ENCODE measurements at regions not wholly inside any gene's neighbourhood (a gene's known extent, or its start where the extent isn't known, plus 50 kb on each side); places are given as distances from the start of the nearest gene placed in this dataset.
"Not testable (repeated sequence)": the region's sequence is repeated elsewhere in the genome, so short reads cannot be mapped to it uniquely, and the experiment has no call there.

GRCh38 chr11:13614918-13615317, 53.5 kb upstream of the FAR1 start:
- DNase-seq (ENCODE audit: extremely low read depth in 1 of 2, low read depth in 1 of 2), result not testable (repeated sequence)

GRCh38 chr11:13608656-13609055, 59.8 kb upstream of the FAR1 start:
- DNase-seq (ENCODE audit: extremely low read depth in 1 of 2, low read depth in 1 of 2), result no peak

- no peak for DNase-seq (ENCODE audit: extremely low read depth in 1 of 2, low read depth in 1 of 2)
Measured at GRCh38 chr11:13606701-13607100, 61.8 kb upstream of the FAR1 start.

GRCh38 chr11:13603661-13604060, 64.8 kb upstream of the FAR1 start:
- no peak for DNase-seq (ENCODE audit: extremely low read depth in 1 of 2, low read depth in 1 of 2)

GRCh38 chr11:13602844-13603243, 65.6 kb upstream of the FAR1 start:
- DNase-seq (ENCODE audit: extremely low read depth in 1 of 2, low read depth in 1 of 2), result no peak

GRCh38 chr11:13596611-13597326, 71.7 kb upstream of the FAR1 start:
- no peak for DNase-seq (ENCODE audit: extremely low read depth in 1 of 2, low read depth in 1 of 2)

- no peak for DNase-seq (ENCODE audit: extremely low read depth in 1 of 2, low read depth in 1 of 2)
Measured at GRCh38 chr11:13595166-13595565, 73.3 kb upstream of the FAR1 start.

- DNase-seq (ENCODE audit: extremely low read depth in 1 of 2, low read depth in 1 of 2), result no peak
Measured at GRCh38 chr11:13594044-13594443, 74.4 kb upstream of the FAR1 start.

- no peak for DNase-seq (ENCODE audit: extremely low read depth in 1 of 2, low read depth in 1 of 2)
Measured at GRCh38 chr11:13578514-13579140, 82.8 kb upstream of the PTH start.

GRCh38 chr11:13577881-13578280, 82.1 kb upstream of the PTH start:
- no peak for DNase-seq (ENCODE audit: extremely low read depth in 1 of 2, low read depth in 1 of 2)

- no peak for DNase-seq (ENCODE audit: extremely low read depth in 1 of 2, low read depth in 1 of 2)
Measured at GRCh38 chr11:13576995-13577394, 81.2 kb upstream of the PTH start.

- not testable (repeated sequence) for DNase-seq (ENCODE audit: extremely low read depth in 1 of 2, low read depth in 1 of 2)
Measured at GRCh38 chr11:13575385-13575784, 79.6 kb upstream of the PTH start.

- no peak for DNase-seq (ENCODE audit: extremely low read depth in 1 of 2, low read depth in 1 of 2)
Measured at GRCh38 chr11:13567551-13567950, 71.8 kb upstream of the PTH start.

GRCh38 chr11:13561860-13562259, 66.1 kb upstream of the PTH start:
- DNase-seq (ENCODE audit: extremely low read depth in 1 of 2, low read depth in 1 of 2), result no peak

- DNase-seq (ENCODE audit: extremely low read depth in 1 of 2, low read depth in 1 of 2), result not testable (repeated sequence)
Measured at GRCh38 chr11:13560341-13560740, 64.5 kb upstream of the PTH start.

- DNase-seq (ENCODE audit: extremely low read depth in 1 of 2, low read depth in 1 of 2), result no peak
Measured at GRCh38 chr11:13552784-13553183, 57.0 kb upstream of the PTH start.

GRCh38 chr11:13551834-13552233, 56.0 kb upstream of the PTH start:
- DNase-seq (ENCODE audit: extremely low read depth in 1 of 2, low read depth in 1 of 2), result no peak

- peak in 1 of 2 donors; percentile 2 for DNase-seq (ENCODE audit: extremely low read depth in 1 of 2, low read depth in 1 of 2)
Measured at GRCh38 chr11:13550761-13551160, 55.0 kb upstream of the PTH start.

GRCh38 chr11:13546092-13546491, 50.3 kb upstream of the PTH start:
- DNase-seq (ENCODE audit: extremely low read depth in 1 of 2, low read depth in 1 of 2), result not testable (repeated sequence)
